ENCODE measurements at regions not wholly inside any gene's neighbourhood (a gene's known extent, or its start where the extent isn't known, plus 50 kb on each side); places are given as distances from the start of the nearest gene placed in this dataset.

- Histone ChIP-seq H4K20me1 (ENCODE audit: insufficient read depth) (0 out of 2 replicates have a peak, but pooled peaks cover 4% of the 10 kb centered on the region), H3K27ac (no peak overlapping the region), H3K4me3 (no peak overlapping the region), H3K4me1 (replicated peaks; ENCODE audit: insufficient read depth) (peaks cover 36% of the 10 kb centered on the region), H3K9me2 (ENCODE audit: insufficient read depth) (no peaks in the 10 kb centered on the region), H3K9me3 (ENCODE audit: insufficient read depth, low read depth) (no peaks in the 10 kb centered on the region), H3K79me2 (ENCODE audit: low read depth) (no peaks in the 10 kb centered on the region), H3K4me2 (no peak overlapping the region), H3F3A (ENCODE audit: insufficient read depth, low read depth) (peaks cover 29% of the 10 kb centered on the region; the same call in 1 of the 2 replicates), H3K36me3 (ENCODE audit: low read depth) (no peaks in the 10 kb centered on the region), H3K27me3 (ENCODE audit: insufficient read depth, low read depth) (no peaks in the 10 kb centered on the region), H2AFZ (no peak overlapping the region)
- intact Hi-C loops (cut with micrococcal nuclease; ENCODE audit: unreplicated experiment), result loop anchor here (10.0 kb wide), 2 partner anchors 89 to 279 kb away; partner anchors contain the start of gene CIBAR2
- no peak for DNase-seq
- ChIA-PET CTCF (no interaction called here), POLR2A (ENCODE audit: unreplicated experiment) (no interaction called here)
- BruUV-seq (replicated peaks), result no TSS peak
- TF ChIP-seq CTCF (conservative IDR thresholded peaks at IDR 0.05) (peak; percentile 66), EZH2 (IDR thresholded peaks at IDR 0.05; ENCODE audit: low read depth) (no peak)
Observed at GRCh38 chr16:85393674-85394451, 219.3 kb upstream of the GSE1 start.

- Histone ChIP-seq H3K27ac (no peak overlapping the region), H3K9me3 (ENCODE audit: insufficient read depth, low read depth) (no peaks in the 10 kb centered on the region), H3K4me3 (no peak overlapping the region), H3F3A (ENCODE audit: insufficient read depth, low read depth) (peaks cover 29% of the 10 kb centered on the region; the same call in 1 of the 2 replicates), H2AFZ (no peak overlapping the region), H3K9me2 (ENCODE audit: insufficient read depth) (no peaks in the 10 kb centered on the region), H3K4me2 (peak overlapping the region; percentile 27; the same call in 1 of the 2 replicates), H4K20me1 (ENCODE audit: insufficient read depth) (0 out of 2 replicates have a peak, but pooled peaks cover 4% of the 10 kb centered on the region), H3K36me3 (ENCODE audit: low read depth) (no peaks in the 10 kb centered on the region), H3K4me1 (replicated peaks; ENCODE audit: insufficient read depth) (peaks cover 36% of the 10 kb centered on the region), H3K79me2 (ENCODE audit: low read depth) (no peaks in the 10 kb centered on the region), H3K27me3 (ENCODE audit: insufficient read depth, low read depth) (no peaks in the 10 kb centered on the region)
- POLR2A ChIA-PET (ENCODE audit: unreplicated experiment), result no interaction called here
- TF ChIP-seq CTCF (conservative IDR thresholded peaks at IDR 0.05) (no peak), EZH2 (IDR thresholded peaks at IDR 0.05; ENCODE audit: low read depth) (no peak)
- BruUV-seq (replicated peaks), result no TSS peak
- CTCF ChIA-PET, result interaction anchor here (0.9 kb wide), 1 partner anchor 21 kb away, joined by 5 read pairs; no protein-coding TSS in a partner anchor
- intact Hi-C loops (cut with micrococcal nuclease; ENCODE audit: unreplicated experiment), result loop anchor here (1.0 to 10.0 kb wide), 3 partner anchors 40 to 280 kb away; partner anchors contain the start of gene CIBAR2
- no peak for DNase-seq
Observed at GRCh38 chr16:85394456-85395206, 218.5 kb upstream of the GSE1 start.

- no TSS peak for BruUV-seq (replicated peaks)
- 0 out of 2 replicates have a peak, but pooled peaks cover 4% of the 10 kb centered on the region for H4K20me1 ChIP-seq (ENCODE audit: insufficient read depth)
- no peak overlapping the region for H2AFZ ChIP-seq
- intact Hi-C loops (cut with micrococcal nuclease; ENCODE audit: unreplicated experiment), result loop anchor here (1.0 to 10.0 kb wide), 3 partner anchors 41 to 281 kb away; partner anchors contain the start of gene CIBAR2
- H3K36me3 ChIP-seq (ENCODE audit: low read depth), result no peaks in the 10 kb centered on the region
- H3F3A ChIP-seq (ENCODE audit: insufficient read depth, low read depth), result peaks cover 27% of the 10 kb centered on the region; the same call in 1 of the 2 replicates
- H3K4me3 ChIP-seq, result no peak overlapping the region
- H3K4me1 ChIP-seq (replicated peaks; ENCODE audit: insufficient read depth), result peaks cover 31% of the 10 kb centered on the region
- no peak overlapping the region for H3K27ac ChIP-seq
- H3K27me3 ChIP-seq (ENCODE audit: insufficient read depth, low read depth), result no peaks in the 10 kb centered on the region
- ChIA-PET CTCF (interaction anchor here (0.6 to 0.9 kb wide), 2 partner anchors 21 to 360 kb away, joined by 5 read pairs; no protein-coding TSS in a partner anchor), POLR2A (ENCODE audit: unreplicated experiment) (no interaction called here)
- no peak for TF ChIP-seq EZH2 (IDR thresholded peaks at IDR 0.05; ENCODE audit: low read depth)
- no peak for TF ChIP-seq CTCF (conservative IDR thresholded peaks at IDR 0.05)
- no peaks in the 10 kb centered on the region for H3K79me2 ChIP-seq (ENCODE audit: low read depth)
- peak; percentile 83 to 89 for DNase-seq
- no peaks in the 10 kb centered on the region for H3K9me3 ChIP-seq (ENCODE audit: insufficient read depth, low read depth)
- peak overlapping the region; percentile 27; the same call in 1 of the 2 replicates for H3K4me2 ChIP-seq
- H3K9me2 ChIP-seq (ENCODE audit: insufficient read depth), result no peaks in the 10 kb centered on the region
Observed at GRCh38 chr16:85395207-85395912, 217.8 kb upstream of the GSE1 start.

All from PC-9 (cell line).